DND-41 (cell line): ENCODE measurements at regions not wholly inside any gene's neighbourhood (a gene's known extent, or its start where the extent isn't known, plus 50 kb on each side); places are given as distances from the start of the nearest gene placed in this dataset.

Experiments used
- EZH2 ChIP-seq: IDR thresholded peaks from 3 replicates; pipeline ENCODE4 v1.6.1; 2012; ENCODE audit warnings: borderline replicate concordance, low read depth, mild to moderate bottlenecking, moderate library complexity, low read length, inconsistent platforms; ENCODE audit not compliant: severe bottlenecking
- TF ChIP-seq, protein P1 (sequence below): IDR thresholded peaks from 2 replicates; pipeline ENCODE4 v1.5.1; 2012; ENCODE audit warnings: borderline replicate concordance, low read length, moderate library complexity, mild to moderate bottlenecking; ENCODE audit not compliant: poor library complexity, severe bottlenecking; ENCODE audit errors: extremely low read depth

DNA sequence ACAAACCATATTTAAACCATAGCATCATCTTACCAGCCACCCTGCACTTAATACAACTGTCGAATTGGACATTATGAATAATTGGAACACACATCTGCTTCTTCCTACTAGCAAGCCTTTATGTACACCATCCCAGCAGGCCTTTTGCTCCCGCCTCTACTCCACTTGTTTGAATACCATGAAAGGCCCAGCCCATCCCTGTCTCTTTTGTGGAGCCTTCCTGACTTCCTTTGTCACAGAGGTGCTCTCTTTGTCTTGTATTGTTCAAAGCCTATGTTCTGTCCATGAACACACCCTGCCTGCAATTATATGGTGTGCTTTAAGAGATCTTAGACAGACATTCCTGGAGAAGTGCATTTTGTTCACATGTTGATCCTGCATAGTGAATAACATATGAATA, 465.7 kb downstream of the DIRAS2 start:
- TF ChIP-seq, protein P1, sequence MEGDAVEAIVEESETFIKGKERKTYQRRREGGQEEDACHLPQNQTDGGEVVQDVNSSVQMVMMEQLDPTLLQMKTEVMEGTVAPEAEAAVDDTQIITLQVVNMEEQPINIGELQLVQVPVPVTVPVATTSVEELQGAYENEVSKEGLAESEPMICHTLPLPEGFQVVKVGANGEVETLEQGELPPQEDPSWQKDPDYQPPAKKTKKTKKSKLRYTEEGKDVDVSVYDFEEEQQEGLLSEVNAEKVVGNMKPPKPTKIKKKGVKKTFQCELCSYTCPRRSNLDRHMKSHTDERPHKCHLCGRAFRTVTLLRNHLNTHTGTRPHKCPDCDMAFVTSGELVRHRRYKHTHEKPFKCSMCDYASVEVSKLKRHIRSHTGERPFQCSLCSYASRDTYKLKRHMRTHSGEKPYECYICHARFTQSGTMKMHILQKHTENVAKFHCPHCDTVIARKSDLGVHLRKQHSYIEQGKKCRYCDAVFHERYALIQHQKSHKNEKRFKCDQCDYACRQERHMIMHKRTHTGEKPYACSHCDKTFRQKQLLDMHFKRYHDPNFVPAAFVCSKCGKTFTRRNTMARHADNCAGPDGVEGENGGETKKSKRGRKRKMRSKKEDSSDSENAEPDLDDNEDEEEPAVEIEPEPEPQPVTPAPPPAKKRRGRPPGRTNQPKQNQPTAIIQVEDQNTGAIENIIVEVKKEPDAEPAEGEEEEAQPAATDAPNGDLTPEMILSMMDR, result no peak
- TF ChIP-seq EZH2, result no peak
